ENCODE measurements at regions not wholly inside any gene's neighbourhood (a gene's known extent, or its start where the extent isn't known, plus 50 kb on each side); places are given as distances from the start of the nearest gene placed in this dataset.

GRCh38 chr9:12958279-12958678 lies 183.5 kb downstream of the LURAP1L start:
- no peak for DNase-seq
- H3K4me1 Mint-ChIP-seq: peaks cover 0 to 3% of the 10 kb centered on the region in 2 donors
- ATAC-seq (replicated peaks): no peak
- peaks cover 14% of the 10 kb centered on the region in 2 donors for H3K9me3 Mint-ChIP-seq
- H3K27ac Mint-ChIP-seq: no peak overlapping the region
- H3K36me3 Mint-ChIP-seq: no peaks in the 10 kb centered on the region
- no peaks in the 10 kb centered on the region for H3K27me3 Mint-ChIP-seq
- no peak overlapping the region for H3K4me3 Mint-ChIP-seq

DNA sequence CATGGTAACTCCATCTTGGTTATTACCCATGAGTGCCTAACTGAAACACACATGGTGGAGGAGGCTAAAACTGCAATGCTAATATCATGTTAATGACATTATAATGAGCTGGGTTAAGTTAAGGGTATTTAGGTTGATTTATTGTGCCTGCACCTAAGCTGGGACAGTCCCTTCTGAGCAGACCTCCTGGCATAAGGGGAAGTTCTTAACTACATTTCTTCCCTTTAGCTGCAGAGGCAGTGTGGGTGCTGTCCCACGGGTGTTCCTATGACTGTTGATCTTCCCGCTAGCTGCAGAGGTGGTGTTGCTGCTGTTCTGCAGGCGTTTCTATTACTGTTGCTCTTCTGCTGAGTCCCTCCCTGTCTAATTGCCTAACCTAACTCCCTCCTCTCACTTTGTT lies 183.9 kb downstream of the LURAP1L start:
- Mint-ChIP-seq H3K27me3 (no peaks in the 10 kb centered on the region), H3K36me3 (no peaks in the 10 kb centered on the region), H3K4me3 (no peak overlapping the region), H3K4me1 (peaks cover 0 to 3% of the 10 kb centered on the region in 2 donors), H3K9me3 (peaks cover 14 to 17% of the 10 kb centered on the region in 2 donors), H3K27ac (no peak overlapping the region)
- ATAC-seq (replicated peaks) (peak; percentile 83 to 90), DNase-seq (no peak)

DNA sequence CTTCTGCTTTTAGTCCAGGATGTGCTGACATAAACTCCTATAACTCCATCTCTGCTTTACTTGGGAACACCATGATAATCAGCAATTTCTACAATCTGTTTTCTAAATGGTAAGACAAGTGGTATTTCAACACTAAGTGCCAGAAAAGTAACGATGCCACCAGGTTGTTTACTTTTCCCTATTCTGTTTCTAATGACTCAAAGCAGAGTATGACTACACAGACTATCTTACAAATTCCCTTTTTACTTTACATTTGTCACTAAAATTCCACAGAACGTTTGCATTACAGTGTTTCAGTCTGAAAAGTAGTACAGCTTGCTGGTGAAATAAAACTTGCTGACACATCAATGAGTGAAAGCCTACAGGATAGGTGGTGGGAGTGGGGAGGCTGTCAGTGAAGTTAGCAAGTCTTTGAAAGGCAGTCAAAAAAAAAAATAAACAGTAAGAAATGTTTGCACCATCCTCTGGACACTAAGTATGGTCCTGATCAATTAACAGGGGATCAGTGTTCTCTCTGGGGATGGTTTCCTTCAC lies 186.5 kb downstream of the LURAP1L start:
- Mint-ChIP-seq H3K4me3 (no peak overlapping the region), H3K27ac (no peak overlapping the region), H3K9me3 (peaks cover 14 to 19% of the 10 kb centered on the region in 2 donors), H3K36me3 (no peaks in the 10 kb centered on the region), H3K4me1 (peaks cover 0 to 3% of the 10 kb centered on the region in 2 donors), H3K27me3 (no peaks in the 10 kb centered on the region)
- no peak for DNase-seq
- no peak for ATAC-seq (replicated peaks)

DNA sequence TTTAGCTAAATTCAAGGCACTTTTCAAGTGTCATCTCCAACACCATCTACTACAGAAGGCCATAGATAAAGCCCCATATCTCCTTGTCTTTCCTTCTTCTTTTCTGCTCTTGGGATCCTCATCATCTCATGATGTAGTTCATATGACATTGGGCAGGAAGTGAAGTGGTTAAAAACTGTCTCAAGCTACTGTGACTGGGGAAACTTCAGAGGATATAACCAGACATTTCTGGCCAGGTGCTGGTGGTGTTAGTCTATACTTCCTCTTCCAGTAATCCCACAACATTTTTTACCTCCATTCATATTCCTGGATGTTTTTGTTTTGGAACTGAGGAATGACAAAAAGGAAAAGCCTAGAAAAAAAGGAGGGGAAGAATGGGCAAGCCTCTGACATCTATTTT lies 188.7 kb downstream of the LURAP1L start:
- Mint-ChIP-seq H3K9me3 (peaks cover 5 to 13% of the 10 kb centered on the region in 2 donors), H3K27ac (no peak overlapping the region), H3K4me1 (peaks cover 0 to 3% of the 10 kb centered on the region in 2 donors), H3K27me3 (no peaks in the 10 kb centered on the region), H3K4me3 (no peak overlapping the region), H3K36me3 (no peaks in the 10 kb centered on the region)
- DNase-seq (no peak), ATAC-seq (replicated peaks) (no peak)

GRCh38 chr9:12964271-12964670 lies 189.5 kb downstream of the LURAP1L start:
- DNase-seq (no peak), ATAC-seq (replicated peaks) (no peak)
- no peaks in the 10 kb centered on the region for H3K36me3 Mint-ChIP-seq
- no peak overlapping the region for H3K4me3 Mint-ChIP-seq
- no peak overlapping the region for H3K27ac Mint-ChIP-seq
- H3K27me3 Mint-ChIP-seq: no peaks in the 10 kb centered on the region
- H3K9me3 Mint-ChIP-seq: peaks cover 0 to 9% of the 10 kb centered on the region in 2 donors
- H3K4me1 Mint-ChIP-seq: no peaks in the 10 kb centered on the region

GRCh38 chr9:12965303-12965702 lies 190.5 kb downstream of the LURAP1L start:
- H3K4me3 Mint-ChIP-seq: no peak overlapping the region
- no peaks in the 10 kb centered on the region for H3K36me3 Mint-ChIP-seq
- DNase-seq: no peak

GRCh38 chr9:12968093-12968492 lies 193.3 kb downstream of the LURAP1L start:
- ATAC-seq (replicated peaks) (no peak), DNase-seq (no peak)
- no peak overlapping the region for H3K4me3 Mint-ChIP-seq
- H3K27ac Mint-ChIP-seq: no peak overlapping the region
- H3K36me3 Mint-ChIP-seq: no peaks in the 10 kb centered on the region
- H3K27me3 Mint-ChIP-seq: no peaks in the 10 kb centered on the region
- H3K9me3 Mint-ChIP-seq: peaks cover 0 to 8% of the 10 kb centered on the region in 2 donors
- H3K4me1 Mint-ChIP-seq: no peaks in the 10 kb centered on the region

More at GRCh38 chr9:12965303-12965702, 190.5 kb downstream of the LURAP1L start:
- Mint-ChIP-seq H3K9me3 (peaks cover 0 to 9% of the 10 kb centered on the region in 2 donors), H3K27ac (no peak overlapping the region), H3K4me1 (no peaks in the 10 kb centered on the region), H3K27me3 (no peaks in the 10 kb centered on the region)
- ATAC-seq (replicated peaks): no peak

- no peak for ATAC-seq (replicated peaks)
- Mint-ChIP-seq H3K4me1 (no peaks in the 10 kb centered on the region), H3K9me3 (peaks cover 0 to 1% of the 10 kb centered on the region in 2 donors), H3K27ac (no peak overlapping the region), H3K36me3 (no peaks in the 10 kb centered on the region), H3K27me3 (no peaks in the 10 kb centered on the region), H3K4me3 (no peak overlapping the region)
- no peak for DNase-seq
Observed at GRCh38 chr9:12972608-12973589, 198.1 kb downstream of the LURAP1L start.

GRCh38 chr9:12973710-12974109 lies 198.9 kb downstream of the LURAP1L start:
- Mint-ChIP-seq H3K4me3 (no peak overlapping the region), H3K4me1 (no peaks in the 10 kb centered on the region), H3K27ac (no peak overlapping the region), H3K9me3 (peaks cover 0 to 5% of the 10 kb centered on the region in 2 donors), H3K27me3 (no peaks in the 10 kb centered on the region), H3K36me3 (no peaks in the 10 kb centered on the region)
- ATAC-seq (replicated peaks) (no peak), DNase-seq (no peak)

DNA sequence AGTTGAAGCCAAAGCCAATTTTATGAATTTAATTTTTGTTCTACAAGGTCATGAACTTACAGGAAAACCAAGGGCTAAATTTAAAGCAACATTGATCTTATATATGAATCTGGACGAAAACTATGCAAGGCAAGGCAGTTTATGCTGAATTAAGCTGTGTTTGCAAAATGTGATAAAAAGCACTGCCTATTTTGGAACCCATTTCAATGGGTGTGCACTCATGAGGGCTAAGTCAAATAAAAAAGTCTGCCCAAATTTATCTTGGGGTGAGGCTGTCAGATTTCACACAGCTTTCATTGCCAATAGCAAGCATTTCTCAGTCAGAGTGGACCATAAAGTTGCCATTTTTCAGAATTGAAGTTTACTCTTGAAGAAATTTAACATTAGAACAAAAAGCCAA lies 199.9 kb downstream of the LURAP1L start:
- no peaks in the 10 kb centered on the region for H3K27me3 Mint-ChIP-seq
- peaks cover 0 to 5% of the 10 kb centered on the region in 2 donors for H3K9me3 Mint-ChIP-seq
- no peak for ATAC-seq (replicated peaks)
- H3K36me3 Mint-ChIP-seq: no peaks in the 10 kb centered on the region
- H3K4me3 Mint-ChIP-seq: no peak overlapping the region
- H3K27ac Mint-ChIP-seq: no peak overlapping the region
- DNase-seq: no peak
- no peaks in the 10 kb centered on the region for H3K4me1 Mint-ChIP-seq

DNA sequence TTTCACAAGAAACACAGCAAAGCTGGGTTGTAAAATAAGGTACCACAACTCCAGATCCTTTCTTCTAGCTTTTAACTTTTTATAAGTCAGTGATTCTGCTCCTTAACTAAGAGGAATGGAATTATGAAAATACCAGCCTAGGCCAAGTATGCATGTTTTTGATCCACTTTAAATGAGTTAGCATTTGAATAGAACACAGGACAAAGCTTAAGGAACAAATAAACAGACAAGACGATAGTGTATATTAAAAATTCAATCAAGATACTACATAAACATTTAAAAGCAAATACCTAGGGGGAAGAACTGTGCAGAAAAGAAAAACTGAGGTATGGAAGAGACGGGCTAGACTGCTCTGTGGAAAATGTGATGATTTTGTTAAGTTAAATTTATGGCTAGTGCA lies 200.7 kb downstream of the LURAP1L start:
- DNase-seq: no peak
- Mint-ChIP-seq H3K27me3 (no peaks in the 10 kb centered on the region), H3K27ac (no peak overlapping the region), H3K36me3 (no peaks in the 10 kb centered on the region), H3K9me3 (peaks cover 0 to 5% of the 10 kb centered on the region in 2 donors), H3K4me3 (no peak overlapping the region), H3K4me1 (no peaks in the 10 kb centered on the region)
- no peak for ATAC-seq (replicated peaks)

GRCh38 chr9:12980085-12980851 lies 205.4 kb downstream of the LURAP1L start:
- Mint-ChIP-seq H3K27ac (no peak overlapping the region), H3K27me3 (no peaks in the 10 kb centered on the region), H3K9me3 (peaks cover 0 to 5% of the 10 kb centered on the region in 2 donors), H3K4me3 (no peak overlapping the region), H3K4me1 (no peaks in the 10 kb centered on the region), H3K36me3 (no peaks in the 10 kb centered on the region)
- DNase-seq (no peak), ATAC-seq (replicated peaks) (no peak)

DNA sequence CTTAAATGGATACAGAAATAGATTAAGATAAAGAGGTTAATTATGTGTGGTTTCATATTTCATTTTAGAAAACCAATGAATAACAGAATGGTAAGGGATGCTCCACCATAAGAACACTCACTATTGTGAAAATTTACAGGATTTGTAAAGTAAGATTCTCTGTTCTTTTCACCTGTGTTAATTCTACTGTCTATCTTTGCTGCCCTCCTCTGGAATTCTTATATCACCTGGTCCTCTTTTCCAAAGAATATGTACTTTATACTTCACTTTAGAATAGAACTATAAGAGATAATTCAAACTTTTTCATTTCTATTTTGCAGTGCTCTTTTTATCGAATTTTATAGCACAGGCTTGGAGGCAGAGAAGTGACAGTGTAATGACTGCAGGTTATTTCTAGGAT lies 213.4 kb downstream of the LURAP1L start:
- Mint-ChIP-seq H3K4me1 (no peaks in the 10 kb centered on the region), H3K4me3 (no peak overlapping the region), H3K27me3 (no peaks in the 10 kb centered on the region), H3K36me3 (no peaks in the 10 kb centered on the region), H3K27ac (no peak overlapping the region), H3K9me3 (no peaks in the 10 kb centered on the region)
- ATAC-seq (replicated peaks): no peak
- no peak for DNase-seq

DNA sequence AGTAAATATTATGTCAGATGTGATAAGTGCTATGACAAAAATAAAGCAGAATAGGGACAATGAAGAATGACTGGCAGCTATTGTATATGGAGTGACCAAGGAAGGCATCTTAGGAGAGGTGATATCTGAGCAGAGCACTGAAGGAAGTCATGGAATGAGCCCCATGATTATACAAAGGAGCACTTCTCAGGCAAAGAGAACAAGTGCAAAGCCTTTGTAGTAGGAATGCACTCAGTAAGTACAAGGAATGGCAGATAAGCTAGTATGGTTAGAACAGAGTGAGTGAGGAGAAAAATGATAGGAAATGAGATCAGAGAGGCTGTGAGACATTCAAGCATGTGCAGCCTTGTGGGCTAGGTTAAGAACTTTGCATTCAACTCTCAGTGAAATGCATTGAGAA lies 214.8 kb downstream of the LURAP1L start:
- H3K9me3 Mint-ChIP-seq: no peaks in the 10 kb centered on the region
- H3K27ac Mint-ChIP-seq: no peak overlapping the region
- no peak for DNase-seq
- no peak for ATAC-seq (replicated peaks)
- H3K4me1 Mint-ChIP-seq: no peaks in the 10 kb centered on the region
- H3K4me3 Mint-ChIP-seq: no peak overlapping the region
- H3K27me3 Mint-ChIP-seq: no peaks in the 10 kb centered on the region
- no peaks in the 10 kb centered on the region for H3K36me3 Mint-ChIP-seq
